GM21529 (cell line): ENCODE measurements at regions not wholly inside any gene's neighbourhood (a gene's known extent, or its start where the extent isn't known, plus 50 kb on each side); places are given as distances from the start of the nearest gene placed in this dataset.
A peak's percentile ranks its signal among the peaks of the same experiment; 100 is the strongest.

ENCODE experiments used
- ATAC-seq: cut with Tn5 transposase; IDR thresholded peaks from one replicate; pipeline ENCODE4 v1.9.1; 2021; ENCODE audit not compliant: unreplicated experiment

DNA sequence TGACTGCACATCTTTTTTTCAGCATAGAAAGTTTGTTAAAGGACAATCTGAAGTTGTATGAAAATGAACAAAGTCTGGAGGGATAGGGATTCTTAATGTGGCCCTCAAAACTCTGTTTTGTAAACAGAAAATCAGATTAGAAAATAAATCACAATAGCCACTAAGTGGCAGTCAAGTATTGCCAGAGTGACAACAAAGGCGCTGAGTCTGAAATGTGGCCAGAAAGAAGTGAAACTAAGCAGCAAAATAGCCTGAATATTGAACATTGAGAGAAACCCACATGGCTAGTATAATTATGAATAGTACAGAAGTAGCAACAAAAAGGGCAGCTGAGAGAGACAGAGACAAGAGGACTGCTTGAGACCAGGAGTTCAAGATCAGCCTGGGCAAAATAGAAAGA, 81.1 kb upstream of the CT45A1 start:
- ATAC-seq, result peak; percentile 79

GRCh38 chrX:135639066-135639780, 74.2 kb upstream of the CT45A1 start:
- no peak for ATAC-seq

- no peak for ATAC-seq
These were observed 69.5 kb upstream of the CT45A1 start for GRCh38 chrX:135643916-135644315.

DNA sequence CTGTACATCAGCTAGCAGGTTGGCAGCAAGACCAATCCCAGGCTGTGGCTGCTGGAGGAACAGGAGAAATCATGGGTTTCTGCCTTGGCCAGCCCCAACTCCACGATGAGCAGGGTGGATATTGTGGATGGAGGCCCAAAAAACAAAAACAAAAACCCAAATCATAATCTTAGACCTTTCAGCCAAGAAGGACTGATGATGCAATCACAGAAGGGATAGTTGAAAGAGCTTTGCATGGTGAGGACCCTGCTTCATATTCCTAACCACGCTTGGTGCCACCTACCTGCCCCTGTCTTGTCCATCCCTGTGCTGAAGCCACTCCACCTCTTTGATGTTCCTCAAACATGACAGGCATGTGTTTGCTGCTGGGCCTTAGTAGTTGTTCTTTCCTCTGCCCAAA, 68.8 kb upstream of the CT45A1 start:
- no peak for ATAC-seq

GRCh38 chrX:135649029-135649428, 64.4 kb upstream of the CT45A1 start:
- ATAC-seq, result no peak

- ATAC-seq, result no peak
These were observed 63.9 kb upstream of the CT45A1 start for GRCh38 chrX:135649561-135649960.

DNA sequence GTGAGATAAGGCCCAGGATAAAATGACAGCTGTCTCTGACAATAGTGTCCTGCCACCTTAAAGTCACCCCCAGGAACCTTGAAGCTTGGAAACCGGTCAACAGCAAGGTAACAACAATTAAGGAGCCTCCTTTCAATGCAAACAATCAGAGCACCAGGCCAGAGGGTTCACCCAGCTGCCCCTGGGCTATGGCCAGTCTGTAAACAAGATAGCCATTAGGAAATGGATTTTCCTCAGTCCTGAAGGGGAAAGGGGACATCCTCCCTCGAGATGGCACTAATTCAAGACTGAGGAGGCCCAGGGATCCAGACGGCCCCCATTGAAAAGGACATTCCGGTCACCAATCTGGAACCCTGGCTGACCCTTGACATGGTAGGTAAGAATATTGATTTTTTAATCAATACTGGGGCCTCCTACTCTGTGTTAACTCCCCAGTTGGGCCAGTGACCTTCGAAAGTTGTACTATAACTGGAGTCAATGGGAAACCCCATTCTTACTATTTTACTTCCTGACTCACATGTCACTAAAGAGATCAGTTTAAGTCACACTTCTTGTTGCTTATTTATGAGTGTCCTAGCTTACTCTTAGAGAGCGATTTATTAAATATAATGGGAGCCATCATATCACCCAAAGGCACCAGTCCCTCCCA, 61.7 kb upstream of the CT45A1 start:
- ATAC-seq, result no peak

DNA sequence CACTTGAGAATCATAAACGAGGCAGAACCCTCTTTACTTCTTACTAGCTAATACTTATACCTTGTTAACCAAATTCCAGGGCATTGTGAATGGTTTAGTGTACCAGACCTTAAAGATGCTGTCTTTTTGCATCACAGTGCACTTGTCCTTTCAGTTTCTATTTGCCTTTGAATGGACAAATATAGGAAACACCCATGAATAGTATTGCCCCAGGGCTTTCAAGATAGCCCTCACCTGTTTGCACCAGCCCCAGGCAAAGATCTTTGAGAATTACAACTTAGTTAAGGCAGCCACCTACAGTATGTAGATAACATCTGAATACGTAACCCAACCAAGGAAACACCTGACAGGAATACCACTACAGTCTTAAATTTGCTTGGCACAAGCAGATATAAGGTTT, 60.8 kb upstream of the CT45A1 start:
- no peak for ATAC-seq

- peak; percentile 69 for ATAC-seq
These were observed 55.3 kb upstream of the CT45A1 start for GRCh38 chrX:135657952-135658654.
